HAP-1 (cell line): ENCODE measurements at regions not wholly inside any gene's neighbourhood (a gene's known extent, or its start where the extent isn't known, plus 50 kb on each side); places are given as distances from the start of the nearest gene placed in this dataset.

Experiments used
- DNase-seq, 2 experiments: peaks; one replicate each; pipeline ENCODE4 v3.0.0-alpha.2; 2016 to 2020; ENCODE audit warnings: low spot score in 2 of 2
- H3K27me3 ChIP-seq: fragments of 250-450 bp; sonication (Bioruptor Pico); 2 replicates; pipeline ENCODE4 v1.5.1; 2020; ENCODE audit warnings: low read depth, mild to moderate bottlenecking, moderate library complexity
- H3K36me3 ChIP-seq: fragments of 250-450 bp; sonication (Bioruptor Pico); replicated peaks from 2 replicates; pipeline ENCODE4 v1.5.1; 2020; ENCODE audit warnings: mild to moderate bottlenecking
- H3K4me1 ChIP-seq: fragments of 250-450 bp; sonication (Bioruptor Pico); 2 replicates; pipeline ENCODE4 v1.5.1; 2020; ENCODE audit warnings: mild to moderate bottlenecking
- H3K4me3 ChIP-seq: fragments of 250-450 bp; sonication (Bioruptor Pico); 2 replicates; pipeline ENCODE4 v1.5.1; 2020; ENCODE audit warnings: mild to moderate bottlenecking, moderate library complexity
- H3K9me3 ChIP-seq: fragments of 250-450 bp; sonication (Bioruptor Pico); 2 replicates; pipeline ENCODE4 v1.5.1; 2020; ENCODE audit warnings: mild to moderate bottlenecking, moderate library complexity
- in situ Hi-C: fragments of 300-500 bp; cut with MboI; formaldehyde crosslinking; loops from 3 replicates; pipeline ENCODE4 v1.14.3; 2020; ENCODE audit warnings: low sequenced_read_pairs, inconsistent platforms, mixed read lengths

- in situ Hi-C loops: no loop called here
- no peak for DNase-seq
- H3K4me1 ChIP-seq: no peaks in the 10 kb centered on the region
- no peak overlapping the region for H3K4me3 ChIP-seq
- no peaks in the 10 kb centered on the region for H3K27me3 ChIP-seq
- no peaks in the 10 kb centered on the region for H3K9me3 ChIP-seq
- H3K36me3 ChIP-seq: no peaks in the 10 kb centered on the region
These were observed 831.6 kb downstream of the QKI start for GRCh38 chr6:164246082-164246481.

- H3K4me3 ChIP-seq: no peak overlapping the region
- in situ Hi-C loops: no loop called here
- H3K4me1 ChIP-seq: no peaks in the 10 kb centered on the region
- no peak for DNase-seq
- H3K27me3 ChIP-seq: no peaks in the 10 kb centered on the region
- no peaks in the 10 kb centered on the region for H3K36me3 ChIP-seq
- H3K9me3 ChIP-seq: no peaks in the 10 kb centered on the region
These were observed 829.4 kb downstream of the QKI start for GRCh38 chr6:164243949-164244348.

GRCh38 chr6:164243012-164243610 is 828.6 kb downstream of the QKI start:
- no peaks in the 10 kb centered on the region for H3K4me1 ChIP-seq
- no peak for DNase-seq
- H3K36me3 ChIP-seq: no peaks in the 10 kb centered on the region
- no peaks in the 10 kb centered on the region for H3K9me3 ChIP-seq
- in situ Hi-C loops: no loop called here
- H3K4me3 ChIP-seq: no peak overlapping the region
- no peaks in the 10 kb centered on the region for H3K27me3 ChIP-seq

- in situ Hi-C loops: no loop called here
- Histone ChIP-seq H3K4me3 (no peak overlapping the region), H3K4me1 (no peaks in the 10 kb centered on the region), H3K9me3 (no peaks in the 10 kb centered on the region), H3K36me3 (no peaks in the 10 kb centered on the region), H3K27me3 (no peaks in the 10 kb centered on the region)
- DNase-seq: no peak
These were observed 816.3 kb downstream of the QKI start for GRCh38 chr6:164230804-164231203.

GRCh38 chr6:164230259-164230658 is 815.7 kb downstream of the QKI start:
- Histone ChIP-seq H3K27me3 (no peaks in the 10 kb centered on the region), H3K9me3 (no peaks in the 10 kb centered on the region), H3K36me3 (no peaks in the 10 kb centered on the region), H3K4me3 (no peak overlapping the region), H3K4me1 (no peaks in the 10 kb centered on the region)
- no peak for DNase-seq
- in situ Hi-C loops: no loop called here

GRCh38 chr6:164229716-164230115 is 815.2 kb downstream of the QKI start:
- no peak overlapping the region for H3K4me3 ChIP-seq
- H3K4me1 ChIP-seq: no peaks in the 10 kb centered on the region
- in situ Hi-C loops: no loop called here
- H3K9me3 ChIP-seq: no peaks in the 10 kb centered on the region
- no peak for DNase-seq
- no peaks in the 10 kb centered on the region for H3K27me3 ChIP-seq
- H3K36me3 ChIP-seq: no peaks in the 10 kb centered on the region

- H3K27me3 ChIP-seq: no peaks in the 10 kb centered on the region
- in situ Hi-C loops: no loop called here
These were observed 813.5 kb downstream of the QKI start for GRCh38 chr6:164227952-164228522.

GRCh38 chr6:164216839-164217238 is 802.3 kb downstream of the QKI start:
- no peak overlapping the region for H3K4me3 ChIP-seq
- H3K9me3 ChIP-seq: no peaks in the 10 kb centered on the region
- H3K4me1 ChIP-seq: peaks cover 1% of the 10 kb centered on the region; the same call in 1 of the 2 replicates
- in situ Hi-C loops: no loop called here
- DNase-seq: no peak
- no peaks in the 10 kb centered on the region for H3K27me3 ChIP-seq
- H3K36me3 ChIP-seq: no peaks in the 10 kb centered on the region

More at GRCh38 chr6:164227952-164228522, 813.5 kb downstream of the QKI start:
- no peak for DNase-seq
- Histone ChIP-seq H3K9me3 (no peaks in the 10 kb centered on the region), H3K4me1 (no peaks in the 10 kb centered on the region), H3K4me3 (no peak overlapping the region), H3K36me3 (no peaks in the 10 kb centered on the region)

GRCh38 chr6:164216368-164216767 is 801.9 kb downstream of the QKI start:
- DNase-seq: no peak
- no peaks in the 10 kb centered on the region for H3K4me1 ChIP-seq
- H3K4me3 ChIP-seq: no peak overlapping the region
- in situ Hi-C loops: no loop called here
- H3K36me3 ChIP-seq: no peaks in the 10 kb centered on the region
- no peaks in the 10 kb centered on the region for H3K27me3 ChIP-seq
- H3K9me3 ChIP-seq: no peaks in the 10 kb centered on the region

- Histone ChIP-seq H3K27me3 (no peaks in the 10 kb centered on the region), H3K4me3 (no peak overlapping the region), H3K4me1 (no peaks in the 10 kb centered on the region), H3K9me3 (no peaks in the 10 kb centered on the region), H3K36me3 (no peaks in the 10 kb centered on the region)
- no peak for DNase-seq
- in situ Hi-C loops: no loop called here
These were observed 799.5 kb downstream of the QKI start for GRCh38 chr6:164214066-164214465.

- DNase-seq: no peak
- H3K9me3 ChIP-seq: no peaks in the 10 kb centered on the region; the same call in 1 of the 2 replicates
- no peaks in the 10 kb centered on the region for H3K36me3 ChIP-seq
- no peak overlapping the region for H3K4me3 ChIP-seq
- H3K4me1 ChIP-seq: no peaks in the 10 kb centered on the region
- no peaks in the 10 kb centered on the region for H3K27me3 ChIP-seq
- in situ Hi-C loops: no loop called here
These were observed 796.7 kb downstream of the QKI start for GRCh38 chr6:164211254-164211653.

- Histone ChIP-seq H3K27me3 (no peaks in the 10 kb centered on the region), H3K4me3 (no peak overlapping the region), H3K4me1 (no peaks in the 10 kb centered on the region), H3K9me3 (no peaks in the 10 kb centered on the region; the same call in 1 of the 2 replicates), H3K36me3 (no peaks in the 10 kb centered on the region)
- in situ Hi-C loops: no loop called here
- DNase-seq: no peak
These were observed 796.3 kb downstream of the QKI start for GRCh38 chr6:164210783-164211182.

GRCh38 chr6:164210323-164210722 is 795.8 kb downstream of the QKI start:
- in situ Hi-C loops: no loop called here
- Histone ChIP-seq H3K4me1 (no peaks in the 10 kb centered on the region), H3K36me3 (no peaks in the 10 kb centered on the region), H3K9me3 (no peaks in the 10 kb centered on the region; the same call in 1 of the 2 replicates), H3K27me3 (no peaks in the 10 kb centered on the region), H3K4me3 (no peak overlapping the region)
- DNase-seq: no peak

- H3K4me3 ChIP-seq: no peak overlapping the region
- peaks cover 2% of the 10 kb centered on the region; the same call in 1 of the 2 replicates for H3K9me3 ChIP-seq
- in situ Hi-C loops: no loop called here
- no peaks in the 10 kb centered on the region for H3K4me1 ChIP-seq
- H3K27me3 ChIP-seq: no peaks in the 10 kb centered on the region
- H3K36me3 ChIP-seq: no peaks in the 10 kb centered on the region
- no peak for DNase-seq
These were observed 793.9 kb downstream of the QKI start for GRCh38 chr6:164208371-164208770.
